KMS-11 (cell line): ENCODE measurements at regions not wholly inside any gene's neighbourhood (a gene's known extent, or its start where the extent isn't known, plus 50 kb on each side); places are given as distances from the start of the nearest gene placed in this dataset.

ENCODE experiments used
- H2AFZ ChIP-seq: fragments of 200-600 bp; sonication (generic); 2 replicates; pipeline ENCODE4 v1.6.1; 2016; ENCODE audit warnings: antibody characterized with exemption, mixed run types, low read depth
- H3K27ac ChIP-seq: fragments of 200-600 bp; sonication (generic); 2 replicates; pipeline ENCODE4 v1.6.1; 2016; ENCODE audit warnings: mild to moderate bottlenecking, mixed run types
- H3K27me3 ChIP-seq: fragments of 200-600 bp; sonication (generic); 2 replicates; pipeline ENCODE4 v1.6.1; 2017; ENCODE audit warnings: mild to moderate bottlenecking, low read depth, mixed run types, moderate library complexity; ENCODE audit not compliant: insufficient read depth
- H3K36me3 ChIP-seq: fragments of 200-600 bp; sonication (generic); 2 replicates; pipeline ENCODE4 v1.6.1; 2017; ENCODE audit warnings: mild to moderate bottlenecking, mixed run types; ENCODE audit not compliant: insufficient read depth
- H3K4me1 ChIP-seq: fragments of 200-600 bp; sonication (generic); 2 replicates; pipeline ENCODE4 v1.6.1; 2016; ENCODE audit warnings: mild to moderate bottlenecking, low read depth, mixed run types; ENCODE audit not compliant: poor library complexity, severe bottlenecking
- H3K4me2 ChIP-seq: fragments of 200-600 bp; sonication (generic); 2 replicates; pipeline ENCODE4 v1.7.0; 2016; ENCODE audit warnings: mild to moderate bottlenecking, mixed run types
- H3K4me3 ChIP-seq: fragments of 200-600 bp; sonication (generic); IDR thresholded peaks from 2 replicates; pipeline ENCODE4 v1.6.1; 2017; ENCODE audit warnings: low read depth, low read length, mixed read lengths; ENCODE audit not compliant: insufficient read depth
- H3K79me2 ChIP-seq: fragments of 200-600 bp; sonication (generic); 2 replicates; pipeline ENCODE4 v1.6.1; 2016; ENCODE audit warnings: low read depth, mixed run types; ENCODE audit not compliant: insufficient read depth
- H3K9ac ChIP-seq: fragments of 200-600 bp; sonication (generic); 2 replicates; pipeline ENCODE4 v1.6.1; 2016; ENCODE audit warnings: mild to moderate bottlenecking, mixed run types
- H4K20me1 ChIP-seq: fragments of 200-600 bp; sonication (generic); 2 replicates; pipeline ENCODE4 v1.6.1; 2016; ENCODE audit warnings: mild to moderate bottlenecking, mixed run types; ENCODE audit not compliant: insufficient read depth
- CTCF ChIP-seq: fragments of 200-600 bp; sonication (generic); conservative IDR thresholded peaks from 2 replicates; pipeline ENCODE4 v1.6.1; 2017; ENCODE audit warnings: low read depth, mild to moderate bottlenecking, antibody characterized with exemption, low read length, moderate library complexity, mixed read lengths

- Histone ChIP-seq H3K79me2 (no peaks in the 10 kb centered on the region), H3K4me3 (no peak overlapping the region), H2AFZ (no peak overlapping the region), H3K27ac (no peak overlapping the region), H3K36me3 (no peaks in the 10 kb centered on the region), H3K27me3 (no peaks in the 10 kb centered on the region), H3K4me1 (no peaks in the 10 kb centered on the region), H4K20me1 (no peaks in the 10 kb centered on the region), H3K9ac (no peak overlapping the region), H3K4me2 (no peak overlapping the region)
- TF ChIP-seq CTCF, result no peak
Observed at GRCh38 chr1:234907940-234908405, 220.7 kb downstream of the TOMM20 start.

- Histone ChIP-seq H3K79me2 (no peaks in the 10 kb centered on the region), H3K27ac (no peak overlapping the region), H2AFZ (no peak overlapping the region), H3K4me1 (no peaks in the 10 kb centered on the region), H4K20me1 (no peaks in the 10 kb centered on the region), H3K4me3 (no peak overlapping the region), H3K4me2 (no peak overlapping the region), H3K27me3 (no peaks in the 10 kb centered on the region), H3K36me3 (no peaks in the 10 kb centered on the region), H3K9ac (no peak overlapping the region)
- TF ChIP-seq CTCF, result no peak
Observed at GRCh38 chr1:234907208-234907939, 221.3 kb downstream of the TOMM20 start.

GRCh38 chr1:234906654-234907053 is 222.0 kb downstream of the TOMM20 start:
- no peaks in the 10 kb centered on the region for H4K20me1 ChIP-seq
- no peaks in the 10 kb centered on the region for H3K36me3 ChIP-seq
- H2AFZ ChIP-seq, result no peak overlapping the region
- no peak for TF ChIP-seq CTCF
- H3K9ac ChIP-seq, result no peak overlapping the region
- no peak overlapping the region for H3K27ac ChIP-seq
- no peaks in the 10 kb centered on the region for H3K4me1 ChIP-seq
- H3K4me3 ChIP-seq, result no peak overlapping the region
- no peak overlapping the region for H3K4me2 ChIP-seq
- H3K79me2 ChIP-seq, result no peaks in the 10 kb centered on the region
- no peaks in the 10 kb centered on the region for H3K27me3 ChIP-seq

GRCh38 chr1:234902774-234903547 is 225.7 kb downstream of the TOMM20 start:
- Histone ChIP-seq H3K79me2 (no peaks in the 10 kb centered on the region), H3K4me3 (no peak overlapping the region), H3K27me3 (no peaks in the 10 kb centered on the region), H3K4me2 (no peak overlapping the region), H3K36me3 (no peaks in the 10 kb centered on the region), H3K4me1 (no peaks in the 10 kb centered on the region), H2AFZ (no peak overlapping the region), H3K27ac (no peak overlapping the region), H3K9ac (no peak overlapping the region), H4K20me1 (no peaks in the 10 kb centered on the region)
- no peak for TF ChIP-seq CTCF
